ENCODE measurements at regions not wholly inside any gene's neighbourhood (a gene's known extent, or its start where the extent isn't known, plus 50 kb on each side); places are given as distances from the start of the nearest gene placed in this dataset.
"Not testable (repeated sequence)": the region's sequence is repeated elsewhere in the genome, so short reads cannot be mapped to it uniquely, and the experiment has no call there.

GRCh38 chr9:33737811-33738606 is 57.4 kb upstream of the PRSS3 start:
- in situ Hi-C loops (cut with HindIII; ENCODE audit: low pct_unique_long_range_greater_than_20kb, low sequenced_read_pairs): no loop called here
- peak; percentile 16 to 67 for DNase-seq (ENCODE audit: low read depth in 1 of 2, low spot score in 1 of 2)
- no peak for TF ChIP-seq JUND (IDR thresholded peaks at IDR 0.05; ENCODE audit: low read depth)

GRCh38 chr9:33739398-33739797 is 56.0 kb upstream of the PRSS3 start:
- in situ Hi-C loops (cut with HindIII; ENCODE audit: low pct_unique_long_range_greater_than_20kb, low sequenced_read_pairs): no loop called here
- TF ChIP-seq JUND (IDR thresholded peaks at IDR 0.05; ENCODE audit: low read depth): no peak
- DNase-seq (ENCODE audit: low read depth in 1 of 2, low spot score in 1 of 2): no peak

- no peak for DNase-seq (ENCODE audit: low read depth in 1 of 2, low spot score in 1 of 2)
- in situ Hi-C loops (cut with HindIII; ENCODE audit: low pct_unique_long_range_greater_than_20kb, low sequenced_read_pairs): no loop called here
- TF ChIP-seq JUND (IDR thresholded peaks at IDR 0.05; ENCODE audit: low read depth): no peak
These were observed 55.3 kb upstream of the PRSS3 start for GRCh38 chr9:33740075-33740474.

GRCh38 chr9:33740958-33741357 is 54.4 kb upstream of the PRSS3 start:
- DNase-seq (ENCODE audit: low read depth in 1 of 2, low spot score in 1 of 2); in situ Hi-C loops (cut with HindIII; ENCODE audit: low pct_unique_long_range_greater_than_20kb, low sequenced_read_pairs): not testable (repeated sequence)

GRCh38 chr9:33742051-33742450 is 53.3 kb upstream of the PRSS3 start:
- DNase-seq (ENCODE audit: low read depth in 1 of 2, low spot score in 1 of 2): no peak
- in situ Hi-C loops (cut with HindIII; ENCODE audit: low pct_unique_long_range_greater_than_20kb, low sequenced_read_pairs): no loop called here
- no peak for TF ChIP-seq JUND (IDR thresholded peaks at IDR 0.05; ENCODE audit: low read depth)

- TF ChIP-seq JUND (IDR thresholded peaks at IDR 0.05; ENCODE audit: low read depth): no peak
- DNase-seq (ENCODE audit: low read depth in 1 of 2, low spot score in 1 of 2): peak in 1 of 2 experiments; percentile 15
- in situ Hi-C loops (cut with HindIII; ENCODE audit: low pct_unique_long_range_greater_than_20kb, low sequenced_read_pairs): no loop called here
These were observed 52.8 kb upstream of the PRSS3 start for GRCh38 chr9:33742519-33742918.
